Endothelial cell of umbilical vein (primary cell): ENCODE measurements at regions not wholly inside any gene's neighbourhood (a gene's known extent, or its start where the extent isn't known, plus 50 kb on each side); places are given as distances from the start of the nearest gene placed in this dataset.

Source experiments
- BruUV-seq: library from RNA; stranded (reverse); fragments of 400-500 nt; replicated peaks from 2 replicates; lab custom pipeline; 2021; lab: Mats Ljungman, UMichigan
- CTCF ChIA-PET: fragments of 300-600, 350-600 bp; sonication (Branson Sonifier 250); formaldehyde crosslinking; loops from one replicate; lab custom pipeline; 2021; ENCODE audit warnings: antibody characterized with exemption, inconsistent platforms; lab: Charles Lee
- POLR2A ChIA-PET: fragments of 300-600, 350-600 bp; sonication (Branson Sonifier 250); formaldehyde crosslinking; loops from one replicate; lab custom pipeline; 2021; ENCODE audit warnings: antibody characterized with exemption, inconsistent platforms; lab: Charles Lee
- DNase-seq: peaks from one replicate; pipeline ENCODE4 v3.0.0-alpha.2; 2011; ENCODE audit warnings: low read depth, low spot score
- FAIRE-seq: peaks from 2 replicates; lab custom pipeline; 2011; peaks lifted over from hg19 to GRCh38; lab: Jason Lieb, UNC
- H2AFZ ChIP-seq: 2 replicates; pipeline ENCODE4 v1.6.0; 2012; ENCODE audit warnings: low read depth, low read length, control low read depth, inconsistent platforms
- H3K27ac ChIP-seq: 2 replicates; pipeline ENCODE4 v1.5.1; 2011; ENCODE audit warnings: low read depth, mild to moderate bottlenecking, control low read depth, low read length, moderate library complexity; ENCODE audit not compliant: insufficient read depth
- H3K27me3 ChIP-seq, 2 experiments: 2 replicates each; pipeline versions ENCODE4 v1.6.0 to v1.6.1; 2011; ENCODE audit warnings: low read length in 2 of 2, mixed read lengths in 1 of 2; ENCODE audit not compliant: control insufficient read depth in 2 of 2, insufficient read depth in 2 of 2
- H3K36me3 ChIP-seq, 2 experiments: 2 replicates in 1 of 2; 3 replicates in 1 of 2; pipeline ENCODE4 v1.5.1; 2011; ENCODE audit warnings: low read length in 2 of 2, mild to moderate bottlenecking in 1 of 2, moderate library complexity in 1 of 2; ENCODE audit not compliant: control insufficient read depth in 2 of 2, insufficient read depth in 2 of 2; ENCODE audit errors: extremely low read depth in 1 of 2
- H3K4me1 ChIP-seq: 3 replicates; pipeline ENCODE4 v1.5.1; 2011; ENCODE audit warnings: mild to moderate bottlenecking, low read length; ENCODE audit not compliant: control insufficient read depth, insufficient read depth; ENCODE audit errors: extremely low read depth
- H3K4me2 ChIP-seq: 2 replicates; pipeline ENCODE4 v1.6.1; 2011; ENCODE audit warnings: low read length, control low read depth, mixed read lengths; ENCODE audit not compliant: insufficient read depth
- H3K4me3 ChIP-seq, 3 experiments: fragments of 200-600 bp in 1 of 3; sonication (generic), shearing (Covaris generic) in 1 of 3; replicated peaks in 1 of 3; 2 replicates each; pipeline ENCODE4 v1.5.1; 2011 to 2016; ENCODE audit warnings: control low read depth in 3 of 3, low read length in 3 of 3, mild to moderate bottlenecking in 2 of 3, inconsistent platforms in 1 of 3, low read depth in 1 of 3, moderate library complexity in 1 of 3; ENCODE audit not compliant: insufficient read depth in 1 of 3
- H3K79me2 ChIP-seq: 2 replicates; pipeline ENCODE4 v1.6.0; 2012; ENCODE audit warnings: low read length, inconsistent platforms; ENCODE audit not compliant: control insufficient read depth, insufficient read depth
- H3K9ac ChIP-seq: replicated peaks from 2 replicates; pipeline ENCODE3; 2011; ENCODE audit warnings: low read length, control low read depth; ENCODE audit not compliant: insufficient read depth; ENCODE audit errors: extremely low read depth
- H3K9me1 ChIP-seq: replicated peaks from 3 replicates; pipeline ENCODE4 v1.6.0; 2011; ENCODE audit warnings: mild to moderate bottlenecking, low read length; ENCODE audit not compliant: control insufficient read depth, insufficient read depth; ENCODE audit errors: extremely low read depth
- H3K9me3 ChIP-seq: replicated peaks from 2 replicates; pipeline ENCODE4 v1.5.1; 2012; ENCODE audit warnings: low read length, inconsistent platforms; ENCODE audit not compliant: control insufficient read depth, insufficient read depth
- H4K20me1 ChIP-seq: replicated peaks from 2 replicates; pipeline ENCODE3; 2011; ENCODE audit warnings: mild to moderate bottlenecking, low read length; ENCODE audit not compliant: control insufficient read depth, insufficient read depth; ENCODE audit errors: extremely low read depth
- EZH2 ChIP-seq: IDR thresholded peaks from 2 replicates; pipeline ENCODE4 v1.6.1; 2012; ENCODE audit warnings: borderline replicate concordance, low read depth, mild to moderate bottlenecking, moderate library complexity, low read length, inconsistent platforms; ENCODE audit not compliant: severe bottlenecking
- FOS ChIP-seq: IDR thresholded peaks from 2 replicates; pipeline ENCODE4 v1.6.1; 2011; ENCODE audit warnings: mild to moderate bottlenecking, low read length, moderate library complexity, borderline replicate concordance; ENCODE audit not compliant: insufficient read depth
- GATA2 ChIP-seq: IDR thresholded peaks from 2 replicates; pipeline ENCODE4 v1.7.0; 2011; ENCODE audit warnings: low read depth, mild to moderate bottlenecking, moderate library complexity, mixed read lengths, low read length; ENCODE audit not compliant: insufficient read length, insufficient read depth
- JUN ChIP-seq: IDR thresholded peaks from 2 replicates; pipeline ENCODE4 v1.6.1; 2011; ENCODE audit warnings: borderline replicate concordance, low read depth; ENCODE audit not compliant: insufficient read length, insufficient read depth
- MAX ChIP-seq: IDR thresholded peaks from 2 replicates; pipeline ENCODE4 v1.6.1; 2011; ENCODE audit not compliant: insufficient read depth, insufficient read length
- MYC ChIP-seq: IDR thresholded peaks from one replicate; pipeline ENCODE4 v1.6.1; 2011; ENCODE audit warnings: mild to moderate bottlenecking, low read depth, low read length
- POLR2A ChIP-seq: IDR thresholded peaks from 2 replicates; pipeline ENCODE4 v1.6.1; 2012; ENCODE audit warnings: low read depth, mild to moderate bottlenecking, control low read depth, low read length
- POLR2AphosphoS5 ChIP-seq: IDR thresholded peaks from 2 replicates; pipeline ENCODE4 v1.6.1; 2012; ENCODE audit warnings: low read depth, mild to moderate bottlenecking, control low read depth, low read length, moderate library complexity; ENCODE audit not compliant: insufficient read depth
- dilution Hi-C: fragments of 300-500 bp; cut with MboI; formaldehyde crosslinking; loops from one replicate; pipeline ENCODE4 v1.15.0; 2019; ENCODE audit warnings: low sequenced_read_pairs; ENCODE audit not compliant: extremely low pct_ligation_motif_present
- intact Hi-C: fragments of 100-400 bp; cut with micrococcal nuclease; formaldehyde crosslinking; loops from one replicate; pipeline ENCODE4 v1.10.0; 2022
- TF ChIP-seq, protein P1 (sequence below), 2 donors: IDR thresholded peaks; 1 replicate in 1 of 2; 2 replicates in 1 of 2; pipeline ENCODE4 v1.5.1; 2011; ENCODE audit warnings: low read length in 2 of 2, mild to moderate bottlenecking in 2 of 2, moderate library complexity in 2 of 2, control low read depth in 1 of 2, inconsistent platforms in 1 of 2, low read depth in 1 of 2; ENCODE audit not compliant: insufficient read depth in 1 of 2; ENCODE audit errors: extremely low read depth in 1 of 2

GRCh38 chr7:91771921-91772815 lies 108.3 kb downstream of the MTERF1 start:
- Histone ChIP-seq H3K9me3 (no peaks in the 10 kb centered on the region), H3K4me3 (no peak overlapping the region), H3K4me2 (no peak overlapping the region), H2AFZ (no peak overlapping the region), H3K9me1 (no peaks in the 10 kb centered on the region), H4K20me1 (no peaks in the 10 kb centered on the region), H3K36me3 (no peaks in the 10 kb centered on the region), H3K27ac (no peak overlapping the region), H3K27me3 (no peaks in the 10 kb centered on the region), H3K9ac (no peak overlapping the region), H3K4me1 (no peaks in the 10 kb centered on the region), H3K79me2 (no peaks in the 10 kb centered on the region)
- no peak for DNase-seq
- dilution Hi-C loops (no loop called here), intact Hi-C loops (no loop called here)
- ChIA-PET CTCF (no interaction called here), POLR2A (no interaction called here)
- no TSS peak for BruUV-seq
- TF ChIP-seq GATA2 (no peak), POLR2AphosphoS5 (no peak), JUN (no peak), MYC (no peak), FOS (no peak), MAX (no peak), POLR2A (no peak), EZH2 (no peak)
- TF ChIP-seq, protein P1, sequence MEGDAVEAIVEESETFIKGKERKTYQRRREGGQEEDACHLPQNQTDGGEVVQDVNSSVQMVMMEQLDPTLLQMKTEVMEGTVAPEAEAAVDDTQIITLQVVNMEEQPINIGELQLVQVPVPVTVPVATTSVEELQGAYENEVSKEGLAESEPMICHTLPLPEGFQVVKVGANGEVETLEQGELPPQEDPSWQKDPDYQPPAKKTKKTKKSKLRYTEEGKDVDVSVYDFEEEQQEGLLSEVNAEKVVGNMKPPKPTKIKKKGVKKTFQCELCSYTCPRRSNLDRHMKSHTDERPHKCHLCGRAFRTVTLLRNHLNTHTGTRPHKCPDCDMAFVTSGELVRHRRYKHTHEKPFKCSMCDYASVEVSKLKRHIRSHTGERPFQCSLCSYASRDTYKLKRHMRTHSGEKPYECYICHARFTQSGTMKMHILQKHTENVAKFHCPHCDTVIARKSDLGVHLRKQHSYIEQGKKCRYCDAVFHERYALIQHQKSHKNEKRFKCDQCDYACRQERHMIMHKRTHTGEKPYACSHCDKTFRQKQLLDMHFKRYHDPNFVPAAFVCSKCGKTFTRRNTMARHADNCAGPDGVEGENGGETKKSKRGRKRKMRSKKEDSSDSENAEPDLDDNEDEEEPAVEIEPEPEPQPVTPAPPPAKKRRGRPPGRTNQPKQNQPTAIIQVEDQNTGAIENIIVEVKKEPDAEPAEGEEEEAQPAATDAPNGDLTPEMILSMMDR (IDR thresholded peaks at IDR 0.05; ENCODE audit: extremely low read depth in 1 of 2, insufficient read depth in 1 of 2, low read depth in 1 of 2, low read length in 2 of 2), result no peak
- FAIRE-seq, result no peak
